SK-N-SH (cell line): ENCODE measurements at regions not wholly inside any gene's neighbourhood (a gene's known extent, or its start where the extent isn't known, plus 50 kb on each side); places are given as distances from the start of the nearest gene placed in this dataset.

Experiments
- CTCF ChIA-PET: fragments of 300-600, 350-600 bp; formaldehyde crosslinking; extraction: SDS; loops from one replicate; lab custom pipeline; 2021; lab: Yijun Ruan, JAX
- POLR2A ChIA-PET: fragments of 350-600 bp; sonication (Branson Sonifier 250); formaldehyde crosslinking; extraction: SDS; loops from one replicate; lab custom pipeline; 2020; ENCODE audit warnings: antibody characterized with exemption, inconsistent platforms; lab: Yijun Ruan, JAX
- DNase-seq: peaks from one replicate; pipeline ENCODE4 v3.0.0; 2012
- H2AFZ ChIP-seq: fragments of 200-600 bp; sonication (generic); 2 replicates; pipeline ENCODE4 v1.8.1; 2016; ENCODE audit warnings: antibody characterized with exemption, mild to moderate bottlenecking, low read depth
- H3F3A ChIP-seq: fragments of 200-600 bp; sonication (generic); replicated peaks from 2 replicates; pipeline ENCODE3; 2016; ENCODE audit warnings: antibody characterized with exemption, mild to moderate bottlenecking; ENCODE audit not compliant: insufficient read depth
- H3K27ac ChIP-seq, 2 experiments: fragments of 200-500 bp in 1 of 2; fragments of 200-600 bp in 1 of 2; sonication (Bioruptor generic) in 1 of 2; sonication (generic), shearing (Covaris generic) in 1 of 2; 2 replicates each; pipeline versions ENCODE4 v1.5.1 to v1.6.1; 2014 to 2016; ENCODE audit warnings: low read depth in 2 of 2, inconsistent platforms in 1 of 2, low read length in 1 of 2, mild to moderate bottlenecking in 1 of 2, mixed read lengths in 1 of 2
- H3K27me3 ChIP-seq: fragments of 200-600 bp; sonication (generic), shearing (Covaris generic); 2 replicates; pipeline ENCODE4 v1.6.1; 2016; ENCODE audit warnings: mixed run types; ENCODE audit not compliant: insufficient read depth
- H3K36me3 ChIP-seq, 2 experiments: fragments of 200-500 bp in 1 of 2; fragments of 200-600 bp in 1 of 2; sonication (Bioruptor generic) in 1 of 2; sonication (generic) in 1 of 2; replicated peaks in 1 of 2; 2 replicates each; pipeline versions ENCODE3 to v1.5.1; 2014 to 2016; ENCODE audit warnings: low read length in 1 of 2, mild to moderate bottlenecking in 1 of 2; ENCODE audit not compliant: insufficient read depth in 2 of 2, control insufficient read depth in 1 of 2
- H3K4me1 ChIP-seq, 2 experiments: fragments of 200-500 bp in 1 of 2; fragments of 200-600 bp in 1 of 2; sonication (Bioruptor generic) in 1 of 2; sonication (generic), shearing (Covaris generic) in 1 of 2; 2 replicates each; pipeline versions ENCODE4 v1.5.1 to v1.6.1; 2014 to 2016; ENCODE audit warnings: low read depth in 1 of 2, low read length in 1 of 2, mixed run types in 1 of 2; ENCODE audit not compliant: insufficient read depth in 2 of 2, control insufficient read depth in 1 of 2
- H3K4me2 ChIP-seq: fragments of 200-600 bp; sonication (generic), shearing (Covaris generic); 2 replicates; pipeline ENCODE4 v1.6.1; 2017; ENCODE audit warnings: mixed run types
- H3K4me3 ChIP-seq, 2 experiments: fragments of 200-500 bp in 1 of 2; fragments of 200-600 bp in 1 of 2; sonication (Bioruptor generic) in 1 of 2; sonication (generic), shearing (Covaris generic) in 1 of 2; 2 replicates each; pipeline versions ENCODE4 v1.5.1 to v1.8.1; 2014 to 2016; ENCODE audit warnings: low read depth in 2 of 2, inconsistent platforms in 1 of 2, low read length in 1 of 2, mild to moderate bottlenecking in 1 of 2, mixed read lengths in 1 of 2, moderate library complexity in 1 of 2
- H3K79me2 ChIP-seq: fragments of 200-600 bp; sonication (generic); 2 replicates; pipeline ENCODE4 v1.8.1; 2017; ENCODE audit warnings: mild to moderate bottlenecking; ENCODE audit not compliant: insufficient read depth
- H3K9ac ChIP-seq: fragments of 200-600 bp; sonication (generic); 2 replicates; pipeline ENCODE4 v1.6.1; 2017; ENCODE audit warnings: mixed run types
- H3K9me2 ChIP-seq: fragments of 200-600 bp; sonication (generic); 2 replicates; pipeline ENCODE4 v1.6.1; 2017; ENCODE audit warnings: mixed run types
- H3K9me3 ChIP-seq: fragments of 200-600 bp; sonication (generic); 2 replicates; pipeline ENCODE4 v1.6.1; 2017; ENCODE audit warnings: mixed run types, mild to moderate bottlenecking, moderate library complexity
- H4K20me1 ChIP-seq: fragments of 200-600 bp; sonication (generic); 2 replicates; pipeline ENCODE4 v1.6.1; 2017; ENCODE audit warnings: mild to moderate bottlenecking, mixed run types; ENCODE audit not compliant: insufficient read depth
- EP300 ChIP-seq, 2 experiments: IDR thresholded peaks; 2 replicates each; pipeline versions ENCODE4 v1.4.0 to v1.6.1; 2012; ENCODE audit warnings: borderline replicate concordance in 1 of 2, low read depth in 1 of 2, low read length in 1 of 2
- EZH2phosphoT487 ChIP-seq: fragments of 200-600 bp; sonication (generic); IDR thresholded peaks from 2 replicates; pipeline ENCODE4 v1.6.1; 2017; ENCODE audit warnings: low read depth, mixed run types, mild to moderate bottlenecking, antibody characterized with exemption, moderate library complexity, borderline replicate concordance
- FOXM1 ChIP-seq: IDR thresholded peaks from 2 replicates; pipeline ENCODE4 v1.4.0; 2012; ENCODE audit warnings: low read depth, mild to moderate bottlenecking
- JUND ChIP-seq: IDR thresholded peaks from 2 replicates; pipeline ENCODE4 v1.4.0; 2012
- MEF2A ChIP-seq: IDR thresholded peaks from 2 replicates; pipeline ENCODE4 v1.4.0; 2012; ENCODE audit warnings: low read depth, borderline replicate concordance
- NRF1 ChIP-seq: IDR thresholded peaks from 2 replicates; pipeline ENCODE4 v1.6.1; 2012; ENCODE audit warnings: low read depth, mild to moderate bottlenecking, low read length
- PBX3 ChIP-seq: IDR thresholded peaks from 2 replicates; pipeline ENCODE4; 2012
- POLR2AphosphoS5 ChIP-seq: IDR thresholded peaks from 2 replicates; pipeline ENCODE4 v1.6.1; 2012; ENCODE audit warnings: low read depth, low read length
- RAD21 ChIP-seq: IDR thresholded peaks from 2 replicates; pipeline ENCODE4 v1.6.1; 2012; ENCODE audit warnings: mild to moderate bottlenecking, low read length
- RCOR1 ChIP-seq: fragments of 150-350 bp; IDR thresholded peaks from 2 replicates; pipeline ENCODE4 v1.6.1; 2017; ENCODE audit warnings: antibody characterized with exemption, low read length
- REST ChIP-seq: IDR thresholded peaks from 2 replicates; pipeline ENCODE4 v1.6.1; 2012; ENCODE audit warnings: mild to moderate bottlenecking, low read depth, low read length, moderate library complexity
- RXRA ChIP-seq: IDR thresholded peaks from 2 replicates; pipeline ENCODE4 v1.4.0; 2012; ENCODE audit warnings: low read depth, mild to moderate bottlenecking, borderline replicate concordance
- SIN3A ChIP-seq: IDR thresholded peaks from 2 replicates; pipeline ENCODE4 v1.6.1; 2012; ENCODE audit warnings: low read depth, mild to moderate bottlenecking, low read length, moderate library complexity, borderline replicate concordance
- TEAD4 ChIP-seq: IDR thresholded peaks from 2 replicates; pipeline ENCODE4 v1.4.0; 2012; ENCODE audit warnings: mild to moderate bottlenecking, borderline replicate concordance; ENCODE audit not compliant: insufficient read depth
- USF1 ChIP-seq: IDR thresholded peaks from 2 replicates; pipeline ENCODE4 v1.4.0; 2012; ENCODE audit warnings: low read depth, borderline replicate concordance
- YY1 ChIP-seq: IDR thresholded peaks from 2 replicates; pipeline ENCODE4 v1.4.0; 2012; ENCODE audit warnings: low read depth, mild to moderate bottlenecking
- WGBS: methylation state at CpG from one replicate; pipeline ENCODE4 v1.1.6; 2017; ENCODE audit warnings: low lambda C conversion rate; 5-methylcytosine and 5-hydroxymethylcytosine counted together

GRCh38 chr7:81221527-81222217, 302.8 kb upstream of the SEMA3C start:
- no peaks in the 10 kb centered on the region for H3K27me3 ChIP-seq
- POLR2A ChIA-PET = no interaction called here
- peaks cover 4% of the 10 kb centered on the region for H3F3A ChIP-seq

More at GRCh38 chr7:81221527-81222217, 302.8 kb upstream of the SEMA3C start:
- Histone ChIP-seq H3K27ac (no peak overlapping the region), H3K9ac (no peak overlapping the region), H2AFZ (no peak overlapping the region), H3K4me1 (no peaks in the 10 kb centered on the region; a peak in 1 of 4 replicates), H3K9me3 (no peaks in the 10 kb centered on the region), H3K36me3 (peaks cover 0 to 5% of the 10 kb centered on the region in 2 experiments), H4K20me1 (no peaks in the 10 kb centered on the region), H3K4me3 (no peak overlapping the region), H3K9me2 (no peaks in the 10 kb centered on the region), H3K79me2 (no peaks in the 10 kb centered on the region), H3K4me2 (no peak overlapping the region)
- 45% methylated on average over 3 of the region's 3 CpGs for WGBS
- DNase-seq = no peak
- CTCF ChIA-PET = interaction anchor here (1.3 kb wide), 1 partner anchor 10 kb away, joined by 3 read pairs; no protein-coding TSS in a partner anchor
- TF ChIP-seq JUND = no peak
- TF ChIP-seq FOXM1 = no peak
- TF ChIP-seq RAD21 = no peak
- no peak for TF ChIP-seq POLR2AphosphoS5
- TF ChIP-seq PBX3 = no peak
- TF ChIP-seq RCOR1 = no peak
- TF ChIP-seq TEAD4 = no peak
- TF ChIP-seq YY1 = no peak
- TF ChIP-seq USF1 = no peak
- TF ChIP-seq REST = no peak
- TF ChIP-seq EZH2phosphoT487 = no peak
- TF ChIP-seq EP300 (IDR thresholded peaks at IDR 0.05; ENCODE audit: borderline replicate concordance in 1 of 2, low read depth in 1 of 2, low read length in 1 of 2) = no peak
- no peak for TF ChIP-seq RXRA
- TF ChIP-seq SIN3A = no peak
- no peak for TF ChIP-seq NRF1
- no peak for TF ChIP-seq MEF2A
